GM13977 (cell line): ENCODE measurements at regions not wholly inside any gene's neighbourhood (a gene's known extent, or its start where the extent isn't known, plus 50 kb on each side); places are given as distances from the start of the nearest gene placed in this dataset.

Experiments
- DNase-seq: peaks from one replicate; pipeline ENCODE4 v3.0.0; 2012; ENCODE audit warnings: low spot score
- in situ Hi-C: fragments of 300-500 bp; cut with MboI; formaldehyde crosslinking; loops from one replicate; pipeline ENCODE4 v1.12.0; 2022; ENCODE audit warnings: low sequenced_read_pairs, low pct_unique_long_range_greater_than_20kb, mixed read lengths, inconsistent platforms; ENCODE audit not compliant: unreplicated experiment
- TF ChIP-seq, protein P1 (sequence below): IDR thresholded peaks from 2 replicates; pipeline ENCODE4 v1.5.1; 2012; ENCODE audit warnings: mild to moderate bottlenecking, control low read depth; ENCODE audit not compliant: insufficient read depth; ENCODE audit errors: extremely low read depth, missing control alignments

DNA sequence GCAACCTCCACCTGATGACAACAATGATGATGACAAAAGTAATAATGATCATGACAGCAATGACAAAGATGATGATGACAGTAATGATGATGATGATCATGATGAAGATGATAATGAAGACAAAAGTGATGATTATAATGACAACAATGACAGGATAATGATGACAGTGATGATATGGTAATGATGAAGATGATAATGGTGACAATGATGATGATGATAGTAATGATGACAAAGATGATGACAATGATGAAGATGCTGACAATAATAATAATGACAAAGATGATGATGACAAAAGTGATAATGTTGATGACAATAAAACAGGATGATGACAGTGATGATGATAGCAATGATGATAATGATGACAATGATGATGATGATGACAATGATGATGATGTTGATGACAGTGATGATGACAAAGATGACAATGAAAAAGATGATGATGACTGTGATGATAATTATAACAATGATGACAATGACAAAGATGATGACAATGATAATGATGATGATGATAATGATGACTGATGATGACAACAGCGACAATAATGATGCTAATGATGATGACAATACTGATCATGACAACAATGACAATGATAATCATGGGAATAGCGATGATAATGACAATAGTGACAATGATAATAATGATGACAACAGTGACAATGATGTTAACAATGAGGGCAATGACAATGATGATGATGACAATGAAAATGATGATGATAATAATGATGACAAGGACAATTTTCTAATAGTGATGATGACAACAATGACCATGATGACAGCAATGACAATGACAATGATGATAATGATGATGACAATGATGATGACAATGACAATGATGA is 1106.5 kb upstream of the AUTS2 start:
- DNase-seq, result no peak
- TF ChIP-seq, protein P1, sequence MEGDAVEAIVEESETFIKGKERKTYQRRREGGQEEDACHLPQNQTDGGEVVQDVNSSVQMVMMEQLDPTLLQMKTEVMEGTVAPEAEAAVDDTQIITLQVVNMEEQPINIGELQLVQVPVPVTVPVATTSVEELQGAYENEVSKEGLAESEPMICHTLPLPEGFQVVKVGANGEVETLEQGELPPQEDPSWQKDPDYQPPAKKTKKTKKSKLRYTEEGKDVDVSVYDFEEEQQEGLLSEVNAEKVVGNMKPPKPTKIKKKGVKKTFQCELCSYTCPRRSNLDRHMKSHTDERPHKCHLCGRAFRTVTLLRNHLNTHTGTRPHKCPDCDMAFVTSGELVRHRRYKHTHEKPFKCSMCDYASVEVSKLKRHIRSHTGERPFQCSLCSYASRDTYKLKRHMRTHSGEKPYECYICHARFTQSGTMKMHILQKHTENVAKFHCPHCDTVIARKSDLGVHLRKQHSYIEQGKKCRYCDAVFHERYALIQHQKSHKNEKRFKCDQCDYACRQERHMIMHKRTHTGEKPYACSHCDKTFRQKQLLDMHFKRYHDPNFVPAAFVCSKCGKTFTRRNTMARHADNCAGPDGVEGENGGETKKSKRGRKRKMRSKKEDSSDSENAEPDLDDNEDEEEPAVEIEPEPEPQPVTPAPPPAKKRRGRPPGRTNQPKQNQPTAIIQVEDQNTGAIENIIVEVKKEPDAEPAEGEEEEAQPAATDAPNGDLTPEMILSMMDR, result no peak
- in situ Hi-C loops, result no loop called here

DNA sequence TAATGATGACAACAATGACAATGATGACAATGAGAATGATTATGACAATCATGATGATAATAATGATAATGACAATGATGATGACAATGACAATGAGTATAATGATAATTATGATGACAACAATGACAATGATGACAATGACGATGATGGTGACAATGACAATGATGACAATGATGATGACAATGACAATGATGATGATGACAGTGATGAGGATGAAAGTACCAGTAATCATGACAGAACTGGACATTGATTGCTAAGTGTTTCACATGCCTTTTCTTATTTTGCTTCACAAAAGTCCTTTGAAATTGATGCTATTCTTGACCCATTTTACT is 1106.0 kb upstream of the AUTS2 start:
- in situ Hi-C loops, result no loop called here
- TF ChIP-seq, protein P1, result no peak
- no peak for DNase-seq

DNA sequence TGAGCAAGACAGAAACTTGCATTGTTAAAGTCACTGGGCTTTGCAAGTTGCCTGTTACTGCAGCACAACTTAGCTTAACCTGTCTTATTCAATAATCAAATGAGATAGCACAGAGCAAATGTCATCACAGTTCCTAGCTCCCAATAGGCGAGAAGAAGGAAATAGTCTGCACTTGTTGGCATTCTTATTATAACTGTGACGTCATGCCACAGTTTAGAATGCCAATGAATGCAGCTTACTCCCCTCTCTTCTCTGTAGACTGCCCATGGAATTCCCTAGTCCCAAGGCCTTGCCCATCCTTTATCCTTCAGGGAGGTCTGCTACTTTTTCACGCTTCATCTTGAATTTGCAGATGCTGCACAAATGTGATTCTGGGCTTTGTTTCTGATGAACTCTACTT is 1094.9 kb upstream of the AUTS2 start:
- TF ChIP-seq, protein P1, result no peak
- DNase-seq, result no peak
- in situ Hi-C loops, result no loop called here

DNA sequence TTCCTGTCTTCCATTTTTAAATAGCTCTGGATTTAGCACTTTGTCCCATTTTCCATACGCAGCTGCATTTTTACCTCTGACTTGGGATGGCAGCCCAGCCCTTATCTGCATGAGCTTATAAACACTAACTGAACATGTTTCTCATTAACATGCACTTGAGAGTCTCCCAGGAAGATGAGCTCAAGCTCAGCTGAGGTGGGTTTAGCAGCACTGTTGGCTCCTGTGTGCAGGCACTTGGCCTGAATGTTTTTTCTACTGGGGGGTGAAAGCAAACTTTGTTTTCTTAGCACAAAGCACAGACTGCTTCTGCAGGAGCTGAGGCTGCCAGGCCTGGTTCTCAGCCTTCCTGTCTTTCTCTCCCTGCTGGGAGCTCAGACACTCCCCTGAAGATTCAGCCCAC is 1093.6 kb upstream of the AUTS2 start:
- in situ Hi-C loops, result no loop called here
- DNase-seq, result no peak
- TF ChIP-seq, protein P1, result no peak

DNA sequence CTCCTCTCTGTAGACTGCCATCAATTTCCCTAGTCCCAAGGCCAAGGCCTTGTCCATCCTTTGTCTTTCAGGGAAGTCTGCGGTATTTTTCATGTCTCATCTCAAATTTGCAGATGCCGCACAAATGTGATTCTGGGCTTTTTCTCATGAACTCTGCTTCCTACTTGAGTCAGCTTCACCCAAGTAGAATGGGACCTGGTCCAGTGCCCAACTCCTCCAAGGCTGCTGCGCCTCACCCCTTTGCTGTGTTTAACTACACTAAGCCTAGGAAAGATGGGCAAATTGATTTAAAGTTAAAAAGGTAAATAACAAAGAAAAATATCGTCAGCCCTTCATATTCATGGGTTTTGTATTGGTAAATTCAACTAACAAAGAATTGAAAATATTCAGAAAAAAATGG is 1092.6 kb upstream of the AUTS2 start:
- in situ Hi-C loops, result no loop called here

DNA sequence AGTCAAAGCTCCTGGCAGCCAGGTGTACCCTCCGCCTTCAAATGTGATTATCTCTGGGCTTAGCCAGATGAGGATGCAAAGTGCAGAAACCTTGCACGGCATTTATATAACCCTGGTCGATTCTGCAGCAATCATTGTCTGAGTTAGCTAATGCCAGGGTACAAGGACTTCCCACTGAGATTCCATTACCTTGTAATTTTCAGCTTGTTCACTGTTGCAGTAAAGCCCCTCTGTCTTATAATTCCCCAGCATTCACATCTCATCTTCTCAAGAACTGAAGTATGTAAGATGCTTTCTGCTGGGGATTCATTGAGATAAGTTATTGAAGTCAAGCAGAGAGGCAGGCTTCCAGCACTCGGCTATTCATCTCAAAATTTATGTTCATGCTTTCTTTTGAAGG is 1090.6 kb upstream of the AUTS2 start:
- in situ Hi-C loops, result no loop called here
- TF ChIP-seq, protein P1, result no peak
- DNase-seq, result no peak

More for the DNA sequence above, 1092.6 kb upstream of the AUTS2 start:
- TF ChIP-seq, protein P1, result no peak
- DNase-seq, result no peak
